Hypothalamus (tissue), 51 donors: ENCODE measurements at regions not wholly inside any gene's neighbourhood (a gene's known extent, or its start where the extent isn't known, plus 50 kb on each side); places are given as distances from the start of the nearest gene placed in this dataset.
A peak's percentile ranks its signal among the peaks of the same experiment; 100 is the strongest.
"Not testable (repeated sequence)": the region's sequence is repeated elsewhere in the genome, so short reads cannot be mapped to it uniquely, and the experiment has no call there.

Source experiments
- DNase-seq, 51 donors: peaks; one replicate each; lab custom pipeline; 2025; lab: John Stamatoyannopoulos, UW

DNA sequence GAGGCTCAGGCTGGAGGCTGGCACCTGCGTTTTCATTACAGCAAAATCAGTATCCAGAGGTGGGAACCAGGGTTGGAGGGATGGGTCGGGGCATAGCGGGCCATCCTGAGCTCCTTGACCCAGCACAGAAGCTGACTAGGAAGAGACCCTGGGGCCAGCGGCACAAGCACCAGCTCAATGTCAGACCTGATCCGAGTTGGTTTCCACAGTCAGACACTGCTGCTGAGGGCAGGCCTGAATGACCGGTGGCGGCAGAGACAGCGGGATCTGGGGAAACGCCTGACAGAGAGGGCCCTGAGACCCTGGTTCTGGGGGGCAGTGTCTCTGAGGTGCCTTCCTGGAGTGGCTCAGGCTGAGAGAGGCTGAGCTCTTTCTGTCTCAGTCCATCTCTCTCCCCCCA is 162.0 kb upstream of the C1orf174 start:
- DNase-seq, result no peak

DNA sequence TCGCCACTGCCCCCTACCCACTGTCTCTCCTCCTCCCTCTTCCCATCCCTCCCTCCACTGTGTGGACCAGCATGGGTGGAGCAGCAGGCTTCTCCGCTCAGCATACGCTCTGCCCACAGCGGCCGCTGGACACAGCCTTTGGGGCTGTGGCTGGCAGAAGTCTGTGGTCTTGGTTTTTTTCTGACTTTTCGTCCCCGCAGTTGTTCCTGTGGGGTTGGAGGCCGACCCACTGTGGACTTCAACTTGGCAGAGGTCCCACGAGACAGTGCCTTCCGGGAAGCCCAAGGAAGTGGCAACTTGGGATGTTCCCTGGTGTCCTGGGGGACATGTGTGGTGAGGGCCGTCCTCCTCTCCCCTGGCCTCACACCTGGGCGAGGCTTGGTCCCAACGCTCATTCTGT is 162.5 kb upstream of the C1orf174 start:
- no peak for DNase-seq

DNA sequence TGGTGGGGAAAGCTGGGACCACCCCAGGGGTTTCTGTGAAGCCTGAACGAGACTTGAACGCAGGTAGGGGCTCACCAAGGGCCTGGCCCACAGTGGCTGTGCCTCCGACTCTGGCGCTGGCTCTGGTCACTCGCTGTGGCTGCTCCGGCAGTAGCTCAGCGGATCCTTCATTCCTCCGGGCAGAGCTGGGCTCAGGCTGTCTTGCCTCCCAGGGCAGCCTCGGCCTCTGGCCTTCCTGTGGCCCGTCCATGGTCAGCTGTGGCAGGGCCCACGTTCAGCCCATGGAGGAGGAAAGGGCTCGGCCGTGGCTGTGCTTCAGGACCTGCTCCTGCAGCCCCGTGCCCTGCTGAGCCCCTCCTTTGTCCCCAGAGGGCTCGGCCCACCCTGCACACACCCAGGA is 162.9 kb upstream of the C1orf174 start:
- no peak for DNase-seq

DNA sequence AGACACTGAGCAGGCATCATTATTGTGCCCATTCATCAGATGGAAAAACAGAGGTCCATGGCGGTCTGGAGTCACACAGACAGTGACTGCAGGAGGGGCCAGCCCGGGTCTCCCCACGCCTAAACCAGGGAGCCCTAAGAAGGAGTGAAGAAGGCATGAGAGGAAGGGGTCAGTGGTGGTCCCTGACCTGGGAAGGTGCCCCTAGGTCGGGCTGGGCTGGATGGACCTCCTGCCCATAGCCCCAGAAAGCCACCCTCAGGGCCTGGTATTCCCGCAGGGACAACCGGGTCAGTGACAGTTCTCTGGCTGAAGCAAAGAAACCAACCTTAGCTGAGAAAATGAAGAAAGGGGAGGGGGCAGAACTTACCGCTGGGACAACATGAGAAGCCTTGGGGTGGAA is 163.4 kb upstream of the C1orf174 start:
- DNase-seq, result no peak

DNA sequence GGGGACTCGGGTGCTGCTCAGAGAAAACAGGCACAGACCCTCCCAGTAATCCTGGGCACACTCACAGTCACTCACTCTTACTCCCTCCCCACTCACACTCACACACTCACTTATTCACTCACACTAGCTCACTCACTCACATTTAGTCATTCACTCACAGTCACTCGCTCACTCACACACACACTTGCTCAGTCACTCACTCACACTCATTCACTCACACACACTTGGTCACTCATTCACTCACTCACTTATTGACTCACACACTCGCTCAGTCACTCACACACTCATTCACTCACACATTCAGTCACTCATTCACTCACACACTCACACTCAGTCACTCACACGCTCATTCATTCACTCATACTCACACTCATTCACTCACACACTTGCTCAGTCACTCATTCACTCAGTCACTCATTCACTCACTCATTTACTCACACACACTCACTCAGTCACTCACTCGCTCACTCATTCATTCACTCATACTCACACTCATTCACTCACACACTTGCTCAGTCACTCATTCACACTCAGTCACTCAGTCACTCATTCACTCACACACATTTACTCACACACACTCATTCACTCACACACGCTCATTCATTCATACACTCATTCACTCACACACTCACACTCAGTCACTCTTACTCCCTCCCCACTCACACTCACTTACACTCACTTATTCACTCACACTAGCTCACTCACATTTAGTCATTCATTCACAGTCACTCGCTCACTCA is 164.2 kb upstream of the C1orf174 start:
- no peak for DNase-seq

DNA sequence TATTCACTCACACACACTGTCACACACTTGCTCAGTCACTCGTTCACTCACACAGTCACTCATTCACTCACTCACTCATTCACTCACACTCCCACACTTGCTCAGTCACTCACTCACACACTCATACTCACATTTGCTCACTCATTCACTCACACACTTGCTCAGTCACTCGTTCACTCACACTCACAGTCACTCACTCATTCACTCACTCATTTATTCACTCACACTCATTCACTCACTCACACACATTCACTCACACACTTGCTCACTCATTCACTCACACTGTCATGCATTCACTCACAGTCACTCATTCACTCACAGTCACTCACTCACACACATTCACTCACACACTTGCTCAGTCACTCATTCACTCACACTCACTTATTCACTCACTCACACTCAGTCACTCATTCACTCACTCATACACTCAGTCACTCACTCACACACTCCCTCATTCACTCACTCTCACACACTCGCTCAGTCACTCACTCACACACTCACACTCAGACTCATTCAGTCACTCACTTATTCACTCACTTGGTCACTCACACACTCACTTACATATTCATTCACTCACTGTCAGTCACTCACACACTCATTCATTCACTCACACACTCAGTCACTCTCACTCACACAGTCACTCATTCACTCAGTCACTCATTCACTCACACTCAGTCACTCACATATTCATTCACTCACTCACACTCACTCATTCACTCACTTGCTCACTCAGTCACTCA is 167.0 kb upstream of the C1orf174 start:
- DNase-seq, result no peak

DNA sequence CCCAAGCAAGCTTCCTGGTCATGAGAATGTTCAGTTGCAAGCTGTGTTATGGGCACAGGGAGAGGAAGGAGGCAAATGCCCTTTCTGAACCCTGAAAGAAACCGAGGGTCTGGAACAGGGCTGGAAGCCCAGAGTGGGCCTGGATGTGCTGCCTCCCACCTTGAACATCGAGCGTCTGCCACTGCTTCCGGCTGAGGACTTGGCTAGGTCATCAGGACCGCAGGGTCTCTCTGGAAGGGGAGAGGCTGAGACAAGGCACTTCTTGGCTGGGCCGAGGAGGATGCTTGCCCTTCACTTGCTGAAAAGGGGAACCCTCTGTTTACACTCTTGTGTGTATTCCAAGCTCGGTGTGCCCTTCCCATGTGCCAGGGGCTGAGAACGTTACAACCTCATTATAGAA is 168.0 kb upstream of the C1orf174 start:
- DNase-seq, result no peak

DNA sequence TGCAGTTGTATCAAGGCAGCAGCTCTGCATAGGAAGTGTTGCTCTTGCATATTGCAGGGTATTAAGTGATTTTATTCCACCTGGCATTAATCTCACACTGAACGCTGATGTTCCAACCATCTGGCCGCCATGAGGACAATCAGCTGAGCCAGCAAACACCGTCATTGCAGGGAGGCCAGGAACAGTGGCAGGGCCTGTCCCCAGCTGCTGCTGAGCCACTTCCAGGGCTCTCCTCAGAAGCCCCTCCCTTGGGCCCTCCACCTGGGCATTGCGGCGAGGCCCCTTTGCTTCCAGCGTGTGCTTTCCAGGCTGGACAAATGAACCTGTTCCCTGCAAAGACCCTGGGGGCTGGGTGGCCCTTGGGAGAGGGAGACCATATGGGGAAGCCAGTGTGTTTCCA is 171.6 kb upstream of the C1orf174 start:
- no peak for DNase-seq

DNA sequence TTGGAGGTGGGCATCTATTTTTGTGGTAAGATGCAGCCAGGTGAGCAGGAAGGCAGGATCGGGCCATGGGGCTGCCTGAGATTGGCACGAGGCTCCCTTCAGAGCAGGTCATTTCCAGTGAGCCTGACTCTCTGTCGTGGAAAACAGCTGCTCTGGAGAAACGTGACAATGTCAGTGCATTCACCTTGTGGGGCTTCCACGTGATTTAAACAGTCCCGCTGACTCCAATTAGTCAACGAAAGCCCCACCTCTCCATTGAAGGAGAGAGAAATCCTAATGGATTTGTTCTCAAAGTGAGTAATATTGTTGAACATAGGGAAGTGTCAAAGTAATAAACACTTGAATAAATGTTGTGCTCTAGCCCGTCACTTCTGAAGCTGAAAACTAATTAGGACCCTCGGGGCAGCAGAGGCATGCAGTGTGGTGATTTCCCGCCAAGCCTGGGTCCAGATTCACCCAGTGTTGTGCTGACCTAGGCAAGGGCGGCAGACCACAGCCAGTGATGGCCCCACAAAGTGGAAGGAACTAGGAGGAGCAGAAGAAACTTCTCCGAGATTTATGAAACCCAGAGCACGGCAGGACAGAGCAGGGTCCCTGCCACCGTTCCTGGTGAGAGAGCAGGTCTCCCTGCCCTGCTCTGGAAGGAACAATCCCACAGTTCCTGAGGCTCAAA is 172.5 kb upstream of the C1orf174 start:
- no peak for DNase-seq

DNA sequence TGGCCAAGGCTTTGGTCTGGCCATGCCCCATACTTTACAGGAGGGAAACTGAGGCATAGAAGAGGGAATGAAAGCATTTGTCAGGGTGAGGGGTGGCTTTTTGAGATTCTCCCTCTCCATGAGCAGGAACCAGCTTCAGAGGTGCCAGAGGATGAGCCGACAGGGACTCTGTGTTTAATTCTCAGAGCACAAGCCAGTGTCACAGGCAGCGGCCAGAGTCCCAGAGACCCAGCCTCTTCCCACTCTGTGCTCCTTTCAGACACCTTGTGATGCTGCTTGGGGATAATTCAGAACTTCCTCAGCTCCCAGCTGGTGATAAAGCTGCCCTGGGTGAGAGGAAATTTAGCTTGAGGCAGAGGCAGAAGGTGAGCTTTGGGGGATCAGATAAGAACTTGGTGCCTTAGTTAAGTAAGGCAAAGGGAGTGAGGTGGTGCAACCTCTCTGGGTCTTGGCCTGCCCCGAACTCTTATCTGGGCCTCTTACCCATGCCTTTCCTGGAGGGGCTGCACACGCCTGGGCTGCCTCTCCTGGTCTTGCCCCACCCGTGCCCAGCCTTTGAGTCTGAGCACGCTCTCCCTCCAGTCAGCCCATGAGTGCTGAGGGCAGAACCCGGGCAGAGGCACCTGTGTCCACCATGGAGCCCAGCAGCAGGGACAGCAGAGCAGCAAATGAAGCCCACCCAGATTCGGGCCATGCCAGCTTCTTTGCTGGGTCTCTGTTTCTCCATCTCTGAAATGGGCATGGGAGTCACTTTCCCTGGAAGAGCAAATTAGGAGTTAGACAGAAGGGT is 175.6 kb upstream of the C1orf174 start:
- no peak for DNase-seq

DNA sequence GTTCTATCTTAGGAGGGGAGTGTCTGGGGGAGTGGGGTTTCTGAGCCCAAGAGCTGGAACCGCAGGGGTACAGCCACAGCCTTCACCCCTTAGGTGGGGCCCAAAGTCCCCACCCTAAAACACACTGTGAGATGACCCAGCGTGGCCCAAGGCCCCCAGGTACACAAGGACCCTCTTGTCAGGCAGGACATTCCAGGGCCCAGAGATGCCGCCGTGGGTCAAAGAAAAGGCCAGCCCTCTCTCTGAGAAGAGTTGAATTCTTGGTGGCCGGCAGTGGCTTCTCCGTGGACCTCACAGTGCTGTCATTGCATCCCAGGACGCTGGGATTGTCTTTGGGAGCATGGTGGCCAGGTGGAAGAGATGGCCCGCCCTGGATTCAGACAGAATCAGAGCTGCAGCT is 176.3 kb upstream of the C1orf174 start:
- no peak for DNase-seq

DNA sequence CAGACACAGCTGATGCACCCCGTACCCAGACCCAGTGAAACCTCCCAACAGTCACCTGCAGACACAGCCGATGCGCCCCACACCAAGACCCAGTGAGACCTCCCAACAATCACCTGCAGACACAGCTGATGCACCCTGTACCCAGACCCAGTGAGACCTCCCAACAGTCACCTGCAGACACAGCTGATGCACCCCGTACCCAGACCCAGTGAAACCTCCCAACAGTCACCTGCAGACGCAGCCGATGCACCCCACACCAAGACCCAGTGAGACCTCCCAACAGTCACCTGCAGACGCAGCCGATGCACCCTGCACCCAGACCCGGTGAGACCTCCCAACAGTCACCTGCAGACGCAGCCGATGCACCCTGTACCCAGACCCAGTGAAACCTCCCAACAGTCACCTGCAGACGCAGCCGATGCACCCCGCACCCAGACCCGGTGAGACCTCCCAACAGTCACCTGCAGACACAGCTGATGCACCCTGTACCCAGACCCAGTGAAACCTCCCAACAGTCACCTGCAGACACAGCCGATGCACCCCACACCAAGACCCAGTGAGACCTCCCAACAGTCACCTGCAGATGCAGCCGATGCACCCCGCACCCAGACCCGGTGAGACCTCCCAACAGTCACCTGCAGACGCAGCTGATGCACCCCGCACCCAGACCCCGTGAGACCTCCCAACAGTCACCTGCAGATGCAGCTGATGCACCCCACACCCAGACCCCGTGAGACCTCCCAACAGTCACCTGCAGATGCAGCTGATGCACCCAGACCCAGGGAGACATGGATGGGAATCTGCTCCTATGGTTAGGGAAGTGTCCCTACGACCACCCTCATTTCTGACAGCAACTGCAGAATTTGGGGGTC is 178.3 kb upstream of the C1orf174 start:
- DNase-seq, result not testable (repeated sequence)

DNA sequence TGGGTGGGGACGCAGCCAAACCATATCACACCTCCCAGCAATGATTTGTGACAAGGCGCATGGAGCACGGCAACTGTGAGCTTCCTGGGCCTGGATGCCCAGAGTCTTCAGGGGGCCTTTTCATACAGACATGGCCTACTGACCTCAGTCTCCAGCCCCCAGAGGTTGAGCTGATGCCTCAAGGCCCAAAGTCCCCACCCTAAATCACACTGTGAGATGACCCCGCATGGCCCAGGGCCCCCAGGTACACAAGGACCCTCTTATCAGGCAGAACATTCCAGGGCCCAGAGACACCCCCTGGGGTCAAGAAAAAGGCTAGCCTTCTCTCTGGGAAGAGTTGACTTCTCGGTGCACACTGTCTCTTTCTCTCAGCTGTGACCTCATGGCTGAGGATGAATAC is 179.7 kb upstream of the C1orf174 start:
- DNase-seq, result no peak

DNA sequence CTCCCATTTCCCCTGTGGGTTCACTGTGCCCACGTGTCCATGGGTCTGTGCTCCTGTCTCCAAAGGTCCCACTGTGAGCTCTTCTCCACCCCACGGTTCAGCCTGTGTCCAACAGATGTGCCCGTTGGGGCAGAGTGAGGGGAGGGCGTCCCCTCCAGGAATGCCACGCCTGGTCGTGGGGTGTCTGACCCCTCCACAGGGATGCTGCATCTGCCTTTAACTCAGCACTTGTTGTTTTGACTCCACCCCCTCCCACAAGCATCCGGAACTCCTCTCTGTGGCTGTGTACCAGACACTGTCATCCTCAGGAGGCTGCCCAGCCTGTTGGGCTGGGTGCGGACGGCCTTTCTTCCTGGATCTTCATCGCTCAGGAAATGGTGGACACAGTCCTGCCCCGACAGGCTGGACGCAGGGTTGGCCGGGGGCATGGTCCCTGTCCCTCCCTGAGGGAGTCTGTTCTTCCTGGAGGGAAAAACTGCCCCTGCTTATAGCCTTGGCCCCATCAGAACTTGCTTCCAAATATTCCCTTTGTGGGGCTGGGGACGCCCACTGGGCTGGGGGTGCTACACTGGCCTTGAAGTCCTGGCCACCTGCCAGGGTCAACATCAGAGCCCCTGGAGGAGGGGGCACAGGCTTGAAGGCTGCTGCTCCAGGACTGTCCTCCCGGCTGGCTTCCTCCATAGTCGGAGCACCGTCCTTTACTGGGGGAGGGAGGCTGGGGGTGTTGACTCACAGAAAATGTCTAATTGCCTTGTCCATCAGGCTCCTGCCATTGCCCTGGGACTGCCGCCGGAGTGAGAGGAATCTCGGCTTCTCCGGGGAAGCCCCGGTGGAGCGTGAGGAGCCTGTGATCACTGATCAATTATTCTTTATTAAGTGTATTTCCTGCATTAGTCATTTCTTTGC is 182.0 kb upstream of the C1orf174 start:
- no peak for DNase-seq

DNA sequence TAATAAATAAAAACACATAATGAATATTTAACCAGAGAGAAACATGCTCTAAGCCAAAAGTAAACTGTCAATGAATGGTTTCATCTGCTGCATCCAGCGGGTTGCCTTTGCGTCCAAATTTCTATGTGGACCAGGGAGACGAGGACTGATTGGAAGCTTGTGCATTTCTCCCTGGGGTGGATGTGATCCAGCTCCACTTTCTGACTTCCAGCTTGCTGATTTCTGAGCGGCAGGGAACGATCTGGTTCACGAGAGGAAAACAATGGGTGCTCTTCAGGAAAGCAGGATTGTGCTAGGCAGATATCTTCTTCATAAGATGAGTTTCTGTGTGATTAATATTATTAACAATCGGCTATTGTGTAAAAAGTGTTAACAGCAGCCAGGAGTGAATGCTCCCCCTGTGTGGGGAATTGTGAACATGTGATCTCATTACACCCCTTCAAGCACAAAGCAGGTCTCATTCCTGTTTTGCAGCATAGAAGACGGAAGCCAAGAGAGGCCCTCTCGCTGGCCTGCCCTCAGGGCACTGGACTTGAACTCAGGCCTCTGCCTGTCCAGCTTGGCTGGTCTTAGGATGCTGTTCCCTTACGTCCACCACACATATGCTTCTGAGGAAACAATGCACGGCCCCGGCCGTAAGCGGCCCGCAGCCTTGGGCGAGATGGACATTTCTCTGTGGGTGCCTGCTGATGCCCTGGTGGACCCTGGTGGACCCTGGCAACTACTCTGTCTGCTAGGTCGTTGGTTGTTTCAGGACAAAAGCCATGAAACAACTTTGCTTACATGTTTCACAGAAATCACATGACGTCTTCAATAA is 183.4 kb upstream of the C1orf174 start:
- peak in 1 of 51 donors; percentile 15 for DNase-seq

DNA sequence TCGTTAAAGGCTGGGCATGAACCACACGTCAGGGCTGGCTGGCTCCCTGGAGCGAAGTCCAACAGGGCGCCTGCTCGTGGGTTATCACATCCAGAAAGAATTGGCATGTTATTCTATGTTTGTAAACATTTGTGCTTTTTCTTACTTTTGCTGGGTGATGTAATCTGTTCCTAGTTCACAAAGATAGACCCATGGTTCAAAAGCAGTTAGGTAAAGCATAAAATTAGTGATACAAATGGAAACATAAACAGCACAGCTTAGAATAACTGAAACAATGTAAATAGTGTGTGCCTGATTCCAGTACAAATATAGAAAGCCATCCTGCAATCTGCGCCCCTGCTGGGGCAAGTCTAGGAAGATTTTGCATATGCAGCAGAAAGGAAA is 184.0 kb upstream of the C1orf174 start:
- no peak for DNase-seq

DNA sequence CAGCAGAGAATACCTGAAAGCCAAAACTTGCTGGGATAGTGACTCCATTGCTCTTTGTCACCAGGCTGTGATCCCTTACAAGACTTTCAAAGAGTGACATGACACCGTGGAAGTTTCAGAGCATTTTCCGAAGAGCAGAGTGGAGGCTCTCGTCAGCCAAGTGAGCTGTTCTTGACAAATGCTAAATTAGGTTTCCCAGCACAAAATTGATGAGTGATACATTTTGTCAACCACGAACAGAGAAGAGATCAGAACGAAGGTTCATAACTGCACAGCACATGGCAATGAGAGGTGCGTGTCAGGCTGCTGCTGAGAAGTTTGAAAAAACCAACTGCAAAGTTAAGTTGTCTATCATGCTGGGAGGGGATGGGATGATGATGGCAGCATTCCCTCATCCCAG is 184.4 kb upstream of the C1orf174 start:
- DNase-seq, result no peak

DNA sequence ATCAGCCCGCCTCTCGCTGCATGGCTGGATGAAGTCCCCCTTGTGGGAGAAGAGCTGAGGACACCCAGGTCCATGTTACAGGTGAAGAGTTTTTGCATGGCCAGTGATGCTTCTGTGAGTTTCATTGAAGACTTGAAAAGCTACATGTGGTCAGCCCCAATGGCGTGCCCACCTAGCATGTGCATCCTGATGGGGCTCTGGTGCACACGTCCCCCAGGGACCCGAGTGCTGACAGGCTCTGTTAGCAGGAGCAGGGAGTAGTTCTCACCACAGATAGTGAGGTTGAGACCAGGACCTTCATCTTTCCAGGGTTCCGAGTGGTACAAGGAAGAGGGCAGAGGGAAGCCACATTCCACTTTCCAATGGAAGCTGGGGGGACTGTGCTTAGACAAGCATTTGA is 184.8 kb upstream of the C1orf174 start:
- DNase-seq, result no peak
